ENCODE measurements at regions not wholly inside any gene's neighbourhood (a gene's known extent, or its start where the extent isn't known, plus 50 kb on each side); places are given as distances from the start of the nearest gene placed in this dataset.

DNA sequence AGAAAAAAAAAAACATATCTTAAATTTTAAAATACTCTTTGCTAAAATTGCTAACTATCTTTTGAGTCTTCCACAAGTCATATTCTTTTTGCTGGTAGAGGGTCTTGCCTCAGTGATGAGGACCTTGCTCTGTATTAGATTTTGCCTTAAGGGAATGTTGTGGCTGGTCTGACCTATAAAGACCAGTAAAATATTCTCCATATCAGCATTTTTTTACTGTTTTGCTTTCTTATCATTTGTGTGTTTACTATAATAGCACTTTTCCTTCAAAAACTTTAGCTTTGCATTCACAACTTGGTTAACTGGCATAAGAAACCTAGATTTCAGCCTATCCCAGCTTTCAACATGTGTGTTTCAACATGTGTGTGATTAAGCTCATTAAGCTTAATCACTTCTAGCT, 224.7 kb upstream of the CDH18 start:
- H3K4me3 ChIP-seq, result no peak overlapping the region
- ATAC-seq (ENCODE audit: insufficient read depth, low FRiP score) (no peak), DNase-seq (no peak)
- H3K4me1 ChIP-seq (ENCODE audit: control insufficient read depth in 5 of 5, insufficient read depth in 5 of 5, low read length in 5 of 5), result no peaks in the 10 kb centered on the region
- H3K9ac ChIP-seq (ENCODE audit: insufficient read depth in 1 of 2, low read length in 2 of 2), result no peak overlapping the region
- no peak overlapping the region for H3K27ac ChIP-seq (ENCODE audit: low read depth in 1 of 2, low read length in 1 of 2)
- no peaks in the 10 kb centered on the region for H3K9me3 ChIP-seq (ENCODE audit: control insufficient read depth in 4 of 4, insufficient read depth in 3 of 4, low read length in 3 of 4)
- no peaks in the 10 kb centered on the region for H3K36me3 ChIP-seq (ENCODE audit: control insufficient read depth in 4 of 4, insufficient read depth in 4 of 4, low read length in 4 of 4)
- TF ChIP-seq, protein P1, sequence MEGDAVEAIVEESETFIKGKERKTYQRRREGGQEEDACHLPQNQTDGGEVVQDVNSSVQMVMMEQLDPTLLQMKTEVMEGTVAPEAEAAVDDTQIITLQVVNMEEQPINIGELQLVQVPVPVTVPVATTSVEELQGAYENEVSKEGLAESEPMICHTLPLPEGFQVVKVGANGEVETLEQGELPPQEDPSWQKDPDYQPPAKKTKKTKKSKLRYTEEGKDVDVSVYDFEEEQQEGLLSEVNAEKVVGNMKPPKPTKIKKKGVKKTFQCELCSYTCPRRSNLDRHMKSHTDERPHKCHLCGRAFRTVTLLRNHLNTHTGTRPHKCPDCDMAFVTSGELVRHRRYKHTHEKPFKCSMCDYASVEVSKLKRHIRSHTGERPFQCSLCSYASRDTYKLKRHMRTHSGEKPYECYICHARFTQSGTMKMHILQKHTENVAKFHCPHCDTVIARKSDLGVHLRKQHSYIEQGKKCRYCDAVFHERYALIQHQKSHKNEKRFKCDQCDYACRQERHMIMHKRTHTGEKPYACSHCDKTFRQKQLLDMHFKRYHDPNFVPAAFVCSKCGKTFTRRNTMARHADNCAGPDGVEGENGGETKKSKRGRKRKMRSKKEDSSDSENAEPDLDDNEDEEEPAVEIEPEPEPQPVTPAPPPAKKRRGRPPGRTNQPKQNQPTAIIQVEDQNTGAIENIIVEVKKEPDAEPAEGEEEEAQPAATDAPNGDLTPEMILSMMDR (IDR thresholded peaks at IDR 0.05; ENCODE audit: control extremely low read depth, extremely low read depth), result no peak
- H3K27me3 ChIP-seq (ENCODE audit: control insufficient read depth in 3 of 3, insufficient read depth in 3 of 3, low read length in 2 of 3), result no peaks in the 10 kb centered on the region

DNA sequence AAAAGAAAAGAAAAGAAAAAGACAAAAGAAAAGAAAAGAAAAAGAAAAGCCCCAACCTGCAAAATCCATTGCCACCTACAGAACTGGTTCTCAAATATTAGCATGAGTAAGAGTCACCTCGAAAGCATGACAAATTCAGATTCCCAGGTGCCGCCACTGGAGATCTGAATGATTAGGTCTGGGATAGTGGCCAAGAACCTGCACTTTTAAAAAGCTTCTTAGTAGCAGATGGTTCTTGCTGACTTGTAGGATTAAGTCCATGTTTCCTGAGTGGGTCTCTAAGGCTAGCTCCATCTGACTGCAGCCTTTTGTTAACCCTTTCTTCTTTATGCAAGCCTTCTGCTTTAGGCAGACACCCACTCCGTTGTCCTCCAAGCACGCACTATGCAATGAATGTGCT, 178.5 kb upstream of the CDH18 start:
- Histone ChIP-seq H3K27ac (ENCODE audit: low read depth in 1 of 2, low read length in 1 of 2) (no peak overlapping the region), H3K4me1 (ENCODE audit: control insufficient read depth in 5 of 5, insufficient read depth in 5 of 5, low read length in 5 of 5) (no peaks in the 10 kb centered on the region), H3K27me3 (ENCODE audit: control insufficient read depth in 3 of 3, insufficient read depth in 3 of 3, low read length in 2 of 3) (no peaks in the 10 kb centered on the region), H3K36me3 (ENCODE audit: control insufficient read depth in 4 of 4, insufficient read depth in 4 of 4, low read length in 4 of 4) (no peaks in the 10 kb centered on the region), H3K9ac (ENCODE audit: insufficient read depth in 1 of 2, low read length in 2 of 2) (no peak overlapping the region), H3K9me3 (ENCODE audit: control insufficient read depth in 4 of 4, insufficient read depth in 3 of 4, low read length in 3 of 4) (no peaks in the 10 kb centered on the region), H3K4me3 (no peak overlapping the region)
- ATAC-seq (ENCODE audit: insufficient read depth, low FRiP score) (no peak), DNase-seq (peak in 1 of 3 donors; percentile 0)
- TF ChIP-seq, protein P1 (IDR thresholded peaks at IDR 0.05; ENCODE audit: control extremely low read depth, extremely low read depth), result no peak
- WGBS, 2 donors, result 76 to 85% methylated on average over 4 of the region's 4 CpGs

DNA sequence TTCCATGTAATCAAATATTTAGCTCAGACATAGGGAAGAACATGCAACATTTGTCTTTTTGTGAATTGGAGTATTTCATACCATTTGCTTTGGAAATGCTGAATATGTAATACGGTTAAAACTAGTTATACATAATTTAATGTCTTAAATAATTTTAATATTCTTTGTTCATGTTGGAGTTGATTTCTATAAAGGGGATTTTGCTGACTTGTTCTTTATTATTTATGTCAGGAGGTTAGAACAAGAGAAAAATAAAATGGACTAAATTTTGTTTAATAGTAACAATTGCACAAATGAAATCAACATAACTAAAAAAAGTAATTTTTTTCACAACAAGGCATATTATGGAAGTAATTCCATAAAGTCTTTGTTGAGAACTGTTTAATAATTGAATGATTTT, 170.0 kb upstream of the CDH18 start:
- WGBS, 2 donors, result 93 to 95% methylated on average over 1 of the region's 1 CpG
- no peak for DNase-seq
- Histone ChIP-seq H3K36me3 (ENCODE audit: control insufficient read depth in 4 of 4, insufficient read depth in 4 of 4, low read length in 4 of 4) (no peaks in the 10 kb centered on the region), H3K9me3 (ENCODE audit: control insufficient read depth in 4 of 4, insufficient read depth in 3 of 4, low read length in 3 of 4) (no peaks in the 10 kb centered on the region), H3K4me1 (ENCODE audit: control insufficient read depth in 5 of 5, insufficient read depth in 5 of 5, low read length in 5 of 5) (no peaks in the 10 kb centered on the region), H3K27me3 (ENCODE audit: control insufficient read depth in 3 of 3, insufficient read depth in 3 of 3, low read length in 2 of 3) (no peaks in the 10 kb centered on the region), H3K27ac (ENCODE audit: low read depth in 1 of 2, low read length in 1 of 2) (no peak overlapping the region), H3K9ac (ENCODE audit: insufficient read depth in 1 of 2, low read length in 2 of 2) (no peak overlapping the region), H3K4me3 (no peak overlapping the region)
- TF ChIP-seq, protein P1 (IDR thresholded peaks at IDR 0.05; ENCODE audit: control extremely low read depth, extremely low read depth), result no peak
- no peak for ATAC-seq (ENCODE audit: insufficient read depth, low FRiP score)

DNA sequence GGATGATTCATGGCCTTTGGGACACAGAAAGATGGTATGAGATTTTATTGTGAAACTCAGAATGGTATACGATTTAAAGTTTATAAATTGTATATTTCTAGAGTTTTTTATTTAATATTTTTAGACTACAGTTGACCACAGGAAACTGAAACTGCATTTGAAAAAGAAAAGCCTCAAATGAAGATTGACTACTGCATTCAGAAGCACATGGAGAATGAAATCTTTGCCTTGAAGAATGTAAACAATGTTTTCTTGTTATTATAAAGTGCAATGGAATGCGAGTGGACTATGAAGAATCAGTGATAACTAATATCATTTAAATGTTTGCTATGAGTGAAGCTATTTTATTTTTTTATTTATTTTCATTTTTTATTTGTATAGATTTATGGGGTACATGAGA, 169.1 kb upstream of the CDH18 start:
- no peak overlapping the region for H3K9ac ChIP-seq (ENCODE audit: insufficient read depth in 1 of 2, low read length in 2 of 2)
- H3K9me3 ChIP-seq (ENCODE audit: control insufficient read depth in 4 of 4, insufficient read depth in 3 of 4, low read length in 3 of 4), result no peaks in the 10 kb centered on the region
- no peak overlapping the region for H3K27ac ChIP-seq (ENCODE audit: low read depth in 1 of 2, low read length in 1 of 2)
- 57 to 58% methylated on average over 2 of the region's 2 CpGs for WGBS, 2 donors
- no peaks in the 10 kb centered on the region for H3K27me3 ChIP-seq (ENCODE audit: control insufficient read depth in 3 of 3, insufficient read depth in 3 of 3, low read length in 2 of 3)
- no peak overlapping the region for H3K4me3 ChIP-seq
- no peaks in the 10 kb centered on the region for H3K36me3 ChIP-seq (ENCODE audit: control insufficient read depth in 4 of 4, insufficient read depth in 4 of 4, low read length in 4 of 4)
- no peaks in the 10 kb centered on the region for H3K4me1 ChIP-seq (ENCODE audit: control insufficient read depth in 5 of 5, insufficient read depth in 5 of 5, low read length in 5 of 5)
- DNase-seq, result peak in 1 of 3 donors; percentile 0
- ATAC-seq (ENCODE audit: insufficient read depth, low FRiP score), result no peak
- TF ChIP-seq, protein P1 (IDR thresholded peaks at IDR 0.05; ENCODE audit: control extremely low read depth, extremely low read depth), result no peak

Measured in lung (tissue), 11 donors.